NCI-H2107 (cell line): ENCODE measurements at regions not wholly inside any gene's neighbourhood (a gene's known extent, or its start where the extent isn't known, plus 50 kb on each side); places are given as distances from the start of the nearest gene placed in this dataset.

ENCODE experiments used
- DNase-seq: peaks from one replicate; lab custom pipeline; 2025; lab: John Stamatoyannopoulos, UW

DNA sequence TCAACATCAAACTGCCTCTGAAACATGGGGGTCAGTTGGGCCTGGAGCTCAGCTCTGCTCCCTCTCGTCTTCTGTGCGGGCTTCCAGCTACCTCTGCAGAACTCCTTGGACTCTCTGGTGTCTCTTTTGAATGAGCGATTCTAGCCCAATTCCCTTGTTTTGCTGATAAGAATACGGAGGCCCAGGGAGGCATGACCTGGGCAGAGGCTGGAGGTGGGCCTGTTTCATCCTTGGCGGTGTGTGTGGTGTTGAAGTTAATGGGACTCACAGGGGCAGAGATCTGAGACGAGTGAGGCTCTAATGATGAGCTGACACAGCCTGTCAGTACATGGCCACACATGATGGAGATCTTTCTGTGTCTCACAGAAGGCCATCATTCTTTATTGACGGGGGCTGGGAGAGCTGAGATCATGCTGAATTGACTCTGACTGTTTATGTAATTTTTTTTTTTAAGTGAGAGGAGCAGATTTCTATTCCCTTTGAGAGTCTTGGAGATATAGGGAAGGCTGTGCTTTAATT is 134.5 kb downstream of the URB2 start:
- DNase-seq: no peak

DNA sequence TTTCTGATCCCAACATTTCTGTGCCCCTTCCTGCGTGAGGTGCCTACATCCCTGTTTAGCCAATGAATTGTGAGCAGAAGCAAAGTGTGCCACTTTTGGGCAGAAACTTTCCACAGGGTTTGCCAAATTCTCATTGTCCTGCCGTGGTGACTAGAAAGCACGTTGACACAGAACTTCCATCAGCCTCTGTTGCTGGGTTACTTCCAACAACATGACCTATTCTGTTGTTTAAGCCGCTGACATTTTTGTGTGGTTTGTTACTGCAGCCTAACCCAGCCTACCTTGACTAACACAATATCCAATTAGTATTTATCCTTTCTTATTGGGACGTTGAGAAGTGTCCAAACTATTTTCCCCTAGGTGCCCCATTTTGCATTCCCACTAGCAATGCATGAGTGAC is 136.8 kb downstream of the URB2 start:
- no peak for DNase-seq

- DNase-seq: peak; percentile 91
Measured at GRCh38 chr1:229768232-229768631, 142.2 kb downstream of the URB2 start.

DNA sequence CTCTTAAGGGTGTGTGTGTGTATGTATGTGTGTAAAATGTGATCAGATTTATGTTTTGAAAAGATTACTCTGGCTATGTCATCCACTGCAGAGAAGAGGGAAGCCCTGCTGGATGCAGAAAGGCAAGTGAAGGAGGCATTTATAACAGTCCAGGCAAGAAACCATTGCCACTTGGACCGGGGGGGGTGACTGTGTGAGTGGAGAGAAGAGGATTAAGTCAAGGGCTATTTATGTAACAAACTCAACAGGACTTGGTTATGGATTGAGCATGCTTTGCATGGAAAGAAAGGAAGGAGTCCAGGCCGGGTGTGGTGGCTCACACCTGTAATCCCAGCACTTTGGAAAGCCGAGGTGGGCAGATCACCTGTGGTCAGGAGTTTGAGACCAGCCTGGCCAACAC is 143.0 kb downstream of the URB2 start:
- DNase-seq: peak; percentile 37

DNA sequence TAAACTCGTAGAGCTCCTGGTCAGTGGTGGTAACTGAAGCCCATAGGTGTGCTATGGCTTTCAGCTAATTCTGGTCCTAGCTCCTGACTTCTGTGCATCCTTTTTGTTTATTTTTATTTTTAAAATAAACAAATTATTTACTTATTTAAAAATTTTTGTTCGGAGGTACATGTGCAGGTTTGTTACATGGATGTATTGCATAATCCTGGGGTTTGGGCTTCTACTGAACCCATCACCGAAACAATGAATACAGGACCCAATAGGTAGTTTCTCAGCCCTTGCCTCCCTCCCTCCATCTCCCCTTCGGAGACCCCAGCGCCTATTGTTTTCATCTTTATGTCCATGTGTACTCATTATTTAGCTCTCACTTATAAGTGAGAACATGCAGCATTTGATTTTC is 143.8 kb downstream of the URB2 start:
- no peak for DNase-seq

GRCh38 chr1:229778794-229779193 is 152.7 kb downstream of the URB2 start:
- DNase-seq: no peak

- peak; percentile 27 for DNase-seq
Measured at GRCh38 chr1:229781453-229781852, 155.4 kb downstream of the URB2 start.

DNA sequence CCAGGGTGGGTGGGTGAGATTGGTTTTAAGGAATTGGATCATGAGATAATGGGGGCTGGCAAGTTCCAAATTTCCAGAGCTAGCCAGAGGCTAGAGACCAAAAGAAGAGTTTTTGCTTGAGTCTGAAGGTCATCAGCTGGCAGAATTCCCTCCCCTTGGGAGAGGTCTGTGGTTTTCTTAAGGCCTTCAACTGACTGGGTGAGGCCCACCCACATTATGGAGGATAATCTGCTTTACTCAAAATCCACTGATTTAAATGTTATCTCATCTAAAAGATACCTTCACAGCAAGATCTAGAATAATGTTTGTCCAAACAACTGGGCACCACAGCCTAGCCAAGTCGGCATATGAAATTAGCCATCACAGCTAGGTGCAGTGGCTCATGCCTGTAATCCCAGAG is 156.4 kb downstream of the URB2 start:
- no peak for DNase-seq

GRCh38 chr1:229784834-229785233 is 158.8 kb downstream of the URB2 start:
- no peak for DNase-seq

- no peak for DNase-seq
Measured at GRCh38 chr1:229786974-229787610, 161.0 kb downstream of the URB2 start.

GRCh38 chr1:229788004-229788403 is 162.0 kb downstream of the URB2 start:
- DNase-seq: no peak

GRCh38 chr1:229792012-229792975 is 166.2 kb downstream of the URB2 start:
- DNase-seq: no peak

GRCh38 chr1:229793488-229793887 is 167.4 kb downstream of the URB2 start:
- DNase-seq: no peak

DNA sequence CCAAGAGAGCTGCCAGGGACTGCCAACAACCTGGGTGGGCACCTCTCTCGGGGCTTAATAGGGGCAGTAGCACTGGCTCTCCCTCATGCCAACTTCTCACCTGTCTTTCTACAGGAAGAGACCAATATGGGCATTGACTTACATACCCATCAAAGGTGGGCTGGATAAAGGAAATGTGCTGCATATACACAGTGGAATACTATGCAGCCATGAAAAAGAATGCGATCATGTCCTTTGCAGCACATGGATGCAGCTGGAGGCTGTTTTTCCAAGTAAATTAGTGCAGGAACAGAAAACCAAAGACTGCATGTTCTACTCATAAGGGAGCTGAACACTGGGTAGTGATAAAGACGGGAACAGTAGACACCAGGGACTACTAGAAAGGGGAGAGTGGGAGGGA is 172.5 kb downstream of the URB2 start:
- DNase-seq: no peak

DNA sequence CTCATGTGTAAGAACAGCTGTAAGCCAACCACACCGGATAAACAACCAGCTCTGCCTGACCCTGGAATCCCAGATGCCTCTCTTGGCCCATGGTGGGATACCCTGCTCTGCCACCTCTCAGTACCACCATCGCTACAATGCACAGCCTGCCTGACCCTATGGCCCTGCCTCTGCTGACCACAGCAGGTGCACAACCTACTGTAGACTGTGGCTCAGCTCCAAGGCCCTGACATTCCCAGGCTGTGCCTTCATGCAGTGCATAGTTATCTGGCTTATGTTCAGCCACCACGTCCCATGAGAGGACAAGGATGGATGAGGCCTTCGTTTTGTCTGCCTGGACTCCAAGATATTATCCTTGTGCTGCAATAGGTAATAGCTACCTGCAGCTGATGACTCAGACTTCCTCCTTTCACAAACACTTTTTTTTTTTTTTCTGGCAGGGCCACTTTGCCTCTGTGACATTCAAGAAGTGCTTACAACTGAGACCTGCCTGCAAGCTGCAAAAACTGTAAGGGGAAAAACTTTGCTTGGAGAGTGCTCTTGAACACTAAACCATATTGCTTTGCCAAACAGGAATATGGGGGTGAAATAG is 177.7 kb downstream of the URB2 start:
- DNase-seq: no peak

- DNase-seq: no peak
Measured at GRCh38 chr1:229808272-229808671, 182.2 kb downstream of the URB2 start.

GRCh38 chr1:229810140-229810539 is 184.1 kb downstream of the URB2 start:
- no peak for DNase-seq

DNA sequence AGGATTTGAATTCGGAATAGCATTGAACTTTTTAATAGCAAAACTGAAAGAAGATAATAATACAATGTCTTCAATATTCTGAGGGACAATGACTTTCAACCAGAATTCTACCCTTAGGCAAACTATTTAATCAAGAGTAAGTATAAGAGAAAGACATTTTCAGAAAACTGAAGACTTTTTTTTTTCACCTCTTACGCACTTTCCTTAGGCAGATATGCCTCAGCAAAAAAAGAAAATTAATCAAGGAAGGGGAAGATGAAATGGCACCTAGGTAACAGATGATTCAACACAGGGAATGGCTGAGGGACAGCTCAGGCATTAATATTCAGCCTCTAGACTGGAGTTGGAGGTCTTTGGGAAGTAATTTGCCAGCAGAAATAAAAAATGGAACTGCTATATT is 184.9 kb downstream of the URB2 start:
- DNase-seq: no peak

- no peak for DNase-seq
Measured at GRCh38 chr1:229812148-229812547, 186.1 kb downstream of the URB2 start.

DNA sequence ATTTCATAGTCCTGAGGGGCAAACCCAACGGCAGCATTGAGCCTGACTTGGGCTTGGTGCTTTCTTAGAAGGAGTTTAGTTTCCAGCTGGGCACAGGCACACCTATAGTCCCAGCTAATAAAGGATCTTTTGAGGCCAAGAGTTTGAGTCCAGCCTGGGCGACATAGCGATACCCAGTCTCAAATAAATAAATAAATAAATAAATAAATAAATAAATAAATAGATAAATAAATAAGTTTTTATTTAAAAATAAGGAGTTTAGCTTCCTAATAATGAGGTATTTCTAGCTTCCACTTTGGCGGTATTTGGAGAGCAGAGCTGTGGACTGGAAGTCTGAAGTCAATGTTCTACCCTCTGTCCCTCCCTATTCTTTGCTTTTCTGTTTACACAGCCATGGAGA is 186.6 kb downstream of the URB2 start:
- no peak for DNase-seq

DNA sequence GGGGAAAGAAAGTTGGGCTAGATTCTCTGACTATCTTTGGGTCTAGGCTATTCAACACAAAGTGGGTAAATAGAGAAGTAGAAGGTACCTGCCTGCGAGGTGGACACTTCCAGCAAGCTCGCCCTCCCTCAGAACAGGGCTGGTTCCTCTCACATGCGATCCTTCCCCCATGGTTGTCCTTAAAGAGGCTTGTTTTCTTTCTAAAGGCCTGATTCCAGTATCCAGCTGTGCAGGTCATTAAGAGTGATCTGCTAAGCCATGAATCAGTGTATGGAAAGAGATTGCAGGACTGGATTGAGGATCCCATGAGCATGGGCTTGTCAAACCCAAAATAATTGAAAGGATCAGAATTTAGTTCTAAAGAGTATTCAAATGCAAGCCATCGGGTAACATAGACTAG is 189.0 kb downstream of the URB2 start:
- DNase-seq: no peak

- DNase-seq: no peak
Measured at GRCh38 chr1:229815961-229816360, 189.9 kb downstream of the URB2 start.

- no peak for DNase-seq
Measured at GRCh38 chr1:229817936-229818335, 191.9 kb downstream of the URB2 start.
